GM23248 (cell line): ENCODE measurements at regions not wholly inside any gene's neighbourhood (a gene's known extent, or its start where the extent isn't known, plus 50 kb on each side); places are given as distances from the start of the nearest gene placed in this dataset.

Experiments used
- EZH2 ChIP-seq: fragments of 200-600 bp; sonication (generic); IDR thresholded peaks from 2 replicates; pipeline ENCODE4 v1.6.1; 2018; ENCODE audit warnings: antibody characterized with exemption, mild to moderate bottlenecking; ENCODE audit not compliant: insufficient read depth, poor library complexity, severe bottlenecking
- EZH2phosphoT487 ChIP-seq: fragments of 200-600 bp; sonication (generic); IDR thresholded peaks from 2 replicates; pipeline ENCODE4 v1.6.1; 2018; ENCODE audit warnings: antibody characterized with exemption, moderate library complexity, mild to moderate bottlenecking, low read depth; ENCODE audit not compliant: insufficient read depth

DNA sequence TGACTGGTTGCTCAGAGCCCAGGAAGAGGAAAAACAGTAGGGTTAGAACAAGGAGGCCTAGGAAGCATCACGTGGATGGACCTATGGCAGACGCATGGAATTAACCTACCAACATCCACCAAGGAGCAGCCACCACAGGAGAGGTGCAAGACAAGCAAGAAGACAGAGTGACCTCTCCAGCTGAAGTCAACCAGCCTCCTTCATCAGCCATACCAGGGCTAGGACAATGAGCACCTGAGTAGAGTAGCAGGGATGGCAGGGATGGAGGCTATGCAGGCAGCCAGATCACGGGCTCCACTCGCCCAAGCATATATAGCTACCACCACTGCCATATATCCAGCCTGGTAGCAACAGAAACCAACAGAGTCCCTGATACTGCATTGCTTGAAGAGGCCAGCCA is 202.1 kb upstream of the B3GAT1 start:
- TF ChIP-seq EZH2phosphoT487 (no peak), EZH2 (no peak)
